AG09319 (cell line): ENCODE measurements at regions not wholly inside any gene's neighbourhood (a gene's known extent, or its start where the extent isn't known, plus 50 kb on each side); places are given as distances from the start of the nearest gene placed in this dataset.

ENCODE experiments used
- DNase-seq: peaks from one replicate; pipeline ENCODE4 v3.0.0-alpha.2; 2010; ENCODE audit warnings: low read depth; ENCODE audit errors: extremely low read depth
- TF ChIP-seq, protein P1 (sequence below): IDR thresholded peaks from 2 replicates; pipeline ENCODE4 v1.5.1; 2011; ENCODE audit warnings: low read depth, mild to moderate bottlenecking, inconsistent platforms, low read length, moderate library complexity

GRCh38 chr10:88209837-88210561 is 346.6 kb downstream of the PTEN start:
- peak; percentile 74 for DNase-seq
- TF ChIP-seq, protein P1, sequence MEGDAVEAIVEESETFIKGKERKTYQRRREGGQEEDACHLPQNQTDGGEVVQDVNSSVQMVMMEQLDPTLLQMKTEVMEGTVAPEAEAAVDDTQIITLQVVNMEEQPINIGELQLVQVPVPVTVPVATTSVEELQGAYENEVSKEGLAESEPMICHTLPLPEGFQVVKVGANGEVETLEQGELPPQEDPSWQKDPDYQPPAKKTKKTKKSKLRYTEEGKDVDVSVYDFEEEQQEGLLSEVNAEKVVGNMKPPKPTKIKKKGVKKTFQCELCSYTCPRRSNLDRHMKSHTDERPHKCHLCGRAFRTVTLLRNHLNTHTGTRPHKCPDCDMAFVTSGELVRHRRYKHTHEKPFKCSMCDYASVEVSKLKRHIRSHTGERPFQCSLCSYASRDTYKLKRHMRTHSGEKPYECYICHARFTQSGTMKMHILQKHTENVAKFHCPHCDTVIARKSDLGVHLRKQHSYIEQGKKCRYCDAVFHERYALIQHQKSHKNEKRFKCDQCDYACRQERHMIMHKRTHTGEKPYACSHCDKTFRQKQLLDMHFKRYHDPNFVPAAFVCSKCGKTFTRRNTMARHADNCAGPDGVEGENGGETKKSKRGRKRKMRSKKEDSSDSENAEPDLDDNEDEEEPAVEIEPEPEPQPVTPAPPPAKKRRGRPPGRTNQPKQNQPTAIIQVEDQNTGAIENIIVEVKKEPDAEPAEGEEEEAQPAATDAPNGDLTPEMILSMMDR = no peak

DNA sequence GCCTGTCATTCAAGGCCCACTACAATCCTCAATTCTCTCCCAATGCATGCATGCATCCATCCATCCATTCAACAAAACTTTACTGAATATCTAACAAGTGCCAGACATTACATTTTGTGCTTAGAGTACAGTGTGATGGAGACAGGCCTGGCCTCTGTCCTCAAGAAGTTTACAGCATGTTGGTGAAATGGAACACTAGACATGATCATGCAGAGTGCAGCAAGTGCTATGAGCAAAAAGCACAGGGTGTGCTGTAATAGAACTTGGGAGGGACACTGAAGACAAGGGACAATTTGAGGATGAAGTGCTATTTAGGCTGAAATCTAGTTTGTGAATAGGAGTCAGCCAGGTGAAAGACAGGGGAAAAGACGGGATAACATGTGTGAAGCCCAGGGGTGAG is 347.8 kb downstream of the PTEN start:
- TF ChIP-seq, protein P1 = no peak
- no peak for DNase-seq

DNA sequence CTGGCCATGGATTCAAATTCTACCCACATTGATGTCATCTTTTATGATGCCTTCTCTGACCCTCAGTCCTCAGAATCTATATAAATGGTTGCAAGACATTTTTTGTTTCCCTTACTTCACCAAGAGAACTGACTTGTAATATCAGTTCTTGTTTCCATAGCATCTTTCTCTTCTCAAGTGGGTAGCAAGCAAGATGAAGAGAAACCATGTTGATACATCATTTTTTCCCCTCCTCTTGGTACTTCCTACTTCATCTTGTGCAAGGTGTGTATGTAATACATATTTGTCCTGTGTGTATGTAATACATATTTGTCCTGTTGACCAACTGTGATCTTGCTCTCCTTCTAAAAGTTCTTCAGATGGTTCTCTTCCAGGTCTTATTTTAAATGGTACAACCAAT is 348.6 kb downstream of the PTEN start:
- no peak for DNase-seq
- TF ChIP-seq, protein P1 = no peak

DNA sequence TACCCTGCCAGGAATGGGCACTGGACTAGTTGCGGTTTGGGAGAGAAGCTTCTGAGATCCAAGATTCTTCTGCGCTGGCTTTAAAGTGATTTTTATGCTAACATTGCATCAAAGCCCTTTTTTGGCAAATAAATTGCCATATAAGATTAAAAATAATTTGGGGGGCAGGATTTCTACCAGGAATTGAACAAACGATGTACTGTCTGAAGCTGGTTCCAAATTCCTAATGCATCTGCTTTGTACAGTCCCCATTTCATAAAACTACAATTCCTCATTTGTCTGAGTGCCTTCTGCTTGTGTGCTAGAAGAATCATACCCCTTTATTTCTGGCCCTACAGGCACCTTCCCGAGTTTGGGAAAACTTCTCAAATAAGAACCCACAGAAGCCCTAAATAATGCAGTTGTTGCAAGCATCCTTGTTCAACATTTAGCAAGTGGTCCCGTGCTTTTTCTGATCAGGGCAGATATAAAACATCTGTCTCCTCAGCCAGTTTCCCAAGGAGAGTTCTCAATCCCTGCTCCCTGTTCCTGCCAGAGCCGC is 349.7 kb downstream of the PTEN start:
- DNase-seq = no peak
- TF ChIP-seq, protein P1 = no peak

- DNase-seq = no peak
- TF ChIP-seq, protein P1 = no peak
These were observed 353.6 kb downstream of the PTEN start for GRCh38 chr10:88216976-88217375.

DNA sequence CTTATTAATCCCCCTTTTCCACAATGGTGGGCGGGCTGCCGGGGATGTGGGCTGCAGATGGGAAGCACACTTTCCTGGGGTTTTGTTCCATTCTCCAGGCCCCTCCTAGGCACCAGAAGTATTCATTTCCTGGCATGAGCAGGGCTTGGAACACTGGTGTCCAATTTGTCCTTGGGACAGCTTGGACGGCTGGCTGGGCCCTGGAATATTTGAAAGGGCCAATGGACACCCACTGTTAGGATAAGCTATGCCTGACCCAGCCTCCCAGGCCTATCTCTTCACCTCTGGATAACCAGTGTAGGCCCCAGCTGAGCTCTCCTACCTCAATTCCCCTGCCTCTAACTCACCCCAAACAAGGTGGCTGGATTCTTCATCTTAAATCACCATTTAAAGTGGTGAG is 354.9 kb downstream of the PTEN start:
- no peak for DNase-seq
- TF ChIP-seq, protein P1 = no peak

- DNase-seq = no peak
- TF ChIP-seq, protein P1 = no peak
These were observed 356.3 kb downstream of the PTEN start for GRCh38 chr10:88219753-88220152.
